HK-2 (cell line): ENCODE measurements at regions not wholly inside any gene's neighbourhood (a gene's known extent, or its start where the extent isn't known, plus 50 kb on each side); places are given as distances from the start of the nearest gene placed in this dataset.

ENCODE experiments used
- DNase-seq: peaks from one replicate; pipeline ENCODE4 v3.0.0-alpha.2; 2018; ENCODE audit not compliant: unreplicated experiment

GRCh38 chr10:129390147-129390546 is 76.9 kb upstream of the MGMT start:
- no peak for DNase-seq

- no peak for DNase-seq
Measured at GRCh38 chr10:129390726-129391125, 76.3 kb upstream of the MGMT start.

GRCh38 chr10:129391464-129391863 is 75.6 kb upstream of the MGMT start:
- DNase-seq: no peak

- no peak for DNase-seq
Measured at GRCh38 chr10:129392855-129393254, 74.2 kb upstream of the MGMT start.

GRCh38 chr10:129393812-129394211 is 73.2 kb upstream of the MGMT start:
- DNase-seq: no peak

- DNase-seq: no peak
Measured at GRCh38 chr10:129394518-129395328, 72.3 kb upstream of the MGMT start.

- no peak for DNase-seq
Measured at GRCh38 chr10:129396021-129396722, 70.9 kb upstream of the MGMT start.

GRCh38 chr10:129397198-129397974 is 69.7 kb upstream of the MGMT start:
- no peak for DNase-seq

- no peak for DNase-seq
Measured at GRCh38 chr10:129398711-129399141, 68.3 kb upstream of the MGMT start.

- no peak for DNase-seq
Measured at GRCh38 chr10:129400426-129400825, 66.6 kb upstream of the MGMT start.

- no peak for DNase-seq
Measured at GRCh38 chr10:129402459-129402858, 64.6 kb upstream of the MGMT start.

- no peak for DNase-seq
Measured at GRCh38 chr10:129404091-129404490, 63.0 kb upstream of the MGMT start.

GRCh38 chr10:129405389-129405788 is 61.7 kb upstream of the MGMT start:
- DNase-seq: no peak

GRCh38 chr10:129410688-129411392 is 56.2 kb upstream of the MGMT start:
- DNase-seq: no peak

- DNase-seq: no peak
Measured at GRCh38 chr10:129411393-129411705, 55.7 kb upstream of the MGMT start.

- no peak for DNase-seq
Measured at GRCh38 chr10:129411772-129412171, 55.3 kb upstream of the MGMT start.

GRCh38 chr10:129413024-129413423 is 54.0 kb upstream of the MGMT start:
- DNase-seq: no peak

- no peak for DNase-seq
Measured at GRCh38 chr10:129415215-129416140, 51.6 kb upstream of the MGMT start.

GRCh38 chr10:129416155-129416554 is 50.9 kb upstream of the MGMT start:
- no peak for DNase-seq

GRCh38 chr10:129416956-129417765 is 49.9 kb upstream of the MGMT start:
- DNase-seq: no peak
